Tibial nerve (tissue), 4 donors: ENCODE measurements at regions not wholly inside any gene's neighbourhood (a gene's known extent, or its start where the extent isn't known, plus 50 kb on each side); places are given as distances from the start of the nearest gene placed in this dataset.

Experiments
- CTCF ChIP-seq, 5 experiments: fragments of 200-600 bp in 3 of 5; fragments of 450-650 bp in 2 of 5; sonication (generic) in 3 of 5; IDR thresholded peaks; one replicate each; pipeline ENCODE4 v1.5.1; 2016 to 2019; ENCODE audit warnings: antibody characterized with exemption in 5 of 5, mild to moderate bottlenecking in 3 of 5, moderate library complexity in 2 of 5
- EP300 ChIP-seq, 2 donors: sonication (generic); formaldehyde crosslinking; IDR thresholded peaks; one replicate each; pipeline ENCODE4 v1.6.1; 2017; ENCODE audit warnings: antibody characterized with exemption in 2 of 2, mild to moderate bottlenecking in 1 of 2

GRCh38 chr4:181810711-181811110 lies 432.5 kb upstream of the TENM3 start:
- TF ChIP-seq CTCF (IDR thresholded peaks at IDR 0.05), result no peak
- no peak for TF ChIP-seq EP300 (IDR thresholded peaks at IDR 0.05)
